ENCODE measurements at regions not wholly inside any gene's neighbourhood (a gene's known extent, or its start where the extent isn't known, plus 50 kb on each side); places are given as distances from the start of the nearest gene placed in this dataset.

DNA sequence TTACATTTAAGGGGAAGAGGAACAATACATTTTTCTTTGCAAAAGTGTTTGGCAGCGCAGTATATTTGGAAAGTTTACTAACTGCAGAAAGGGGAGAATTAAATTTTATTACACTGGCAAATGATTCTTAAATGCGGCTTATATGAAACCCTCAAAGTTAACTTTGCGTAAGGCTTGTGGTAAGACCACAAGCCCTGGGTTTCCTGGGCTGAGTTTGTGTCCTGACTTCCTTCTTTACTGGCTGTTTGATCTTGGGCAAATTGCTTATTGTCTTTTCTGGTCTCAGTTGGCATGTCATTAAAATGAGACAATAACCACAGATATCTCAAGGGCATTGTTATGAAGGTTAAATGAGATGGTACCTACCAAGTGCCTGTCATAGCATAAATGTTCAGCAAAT, 106.8 kb downstream of the GLRX3 start:
- TF ChIP-seq GATA2 (IDR thresholded peaks at IDR 0.05; ENCODE audit: low read depth, low read length) (no peak), GATA3 (IDR thresholded peaks at IDR 0.05; ENCODE audit: low read depth, low read length) (no peak)

Data from SH-SY5Y (cell line).